ENCODE measurements at regions not wholly inside any gene's neighbourhood (a gene's known extent, or its start where the extent isn't known, plus 50 kb on each side); places are given as distances from the start of the nearest gene placed in this dataset.
"Not testable (repeated sequence)": the region's sequence is repeated elsewhere in the genome, so short reads cannot be mapped to it uniquely, and the experiment has no call there.

GRCh38 chr17:20684975-20685374 lies 105.5 kb downstream of the CDRT15L2 start:
- not testable (repeated sequence) for TF ChIP-seq CTCF (IDR thresholded peaks at IDR 0.05 in 8 of 11, conservative IDR thresholded peaks at IDR 0.05 in 3 of 11); POLR2AphosphoS5 (IDR thresholded peaks at IDR 0.05)

All from spleen (tissue), 7 donors.